ENCODE measurements at regions not wholly inside any gene's neighbourhood (a gene's known extent, or its start where the extent isn't known, plus 50 kb on each side); places are given as distances from the start of the nearest gene placed in this dataset.

GRCh38 chr5:169413416-169413815, 112.5 kb upstream of the SLIT3 start:
- H3K4me3 ChIP-seq (ENCODE audit: low read depth, low read length, poor library complexity, severe bottlenecking), result no peak overlapping the region
- CTCF ChIA-PET, result no interaction called here

GRCh38 chr5:169412831-169413230, 111.9 kb upstream of the SLIT3 start:
- no peaks in the 10 kb centered on the region for H3K4me1 ChIP-seq (ENCODE audit: insufficient read depth, low read length, poor library complexity, severe bottlenecking)
- no peaks in the 10 kb centered on the region for H3K36me3 ChIP-seq (ENCODE audit: insufficient read depth, low read length, poor library complexity, severe bottlenecking)
- no peak overlapping the region for H3K27ac ChIP-seq (ENCODE audit: low read depth, low read length, poor library complexity, severe bottlenecking)
- H3K4me3 ChIP-seq (ENCODE audit: low read depth, low read length, poor library complexity, severe bottlenecking), result no peak overlapping the region
- ChIA-PET CTCF (no interaction called here), POLR2A (ENCODE audit: low non-redundant PET) (no interaction called here)
- no peak for DNase-seq (ENCODE audit: low spot score)
- H3K9me3 ChIP-seq (ENCODE audit: low read depth, low read length, poor library complexity, severe bottlenecking), result no peaks in the 10 kb centered on the region
- intact Hi-C loops (cut with micrococcal nuclease; ENCODE audit: unreplicated experiment), result no loop called here
- TF ChIP-seq, protein P1, sequence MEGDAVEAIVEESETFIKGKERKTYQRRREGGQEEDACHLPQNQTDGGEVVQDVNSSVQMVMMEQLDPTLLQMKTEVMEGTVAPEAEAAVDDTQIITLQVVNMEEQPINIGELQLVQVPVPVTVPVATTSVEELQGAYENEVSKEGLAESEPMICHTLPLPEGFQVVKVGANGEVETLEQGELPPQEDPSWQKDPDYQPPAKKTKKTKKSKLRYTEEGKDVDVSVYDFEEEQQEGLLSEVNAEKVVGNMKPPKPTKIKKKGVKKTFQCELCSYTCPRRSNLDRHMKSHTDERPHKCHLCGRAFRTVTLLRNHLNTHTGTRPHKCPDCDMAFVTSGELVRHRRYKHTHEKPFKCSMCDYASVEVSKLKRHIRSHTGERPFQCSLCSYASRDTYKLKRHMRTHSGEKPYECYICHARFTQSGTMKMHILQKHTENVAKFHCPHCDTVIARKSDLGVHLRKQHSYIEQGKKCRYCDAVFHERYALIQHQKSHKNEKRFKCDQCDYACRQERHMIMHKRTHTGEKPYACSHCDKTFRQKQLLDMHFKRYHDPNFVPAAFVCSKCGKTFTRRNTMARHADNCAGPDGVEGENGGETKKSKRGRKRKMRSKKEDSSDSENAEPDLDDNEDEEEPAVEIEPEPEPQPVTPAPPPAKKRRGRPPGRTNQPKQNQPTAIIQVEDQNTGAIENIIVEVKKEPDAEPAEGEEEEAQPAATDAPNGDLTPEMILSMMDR (conservative IDR thresholded peaks at IDR 0.05; ENCODE audit: low read depth, low read length), result no peak
- no peak for TF ChIP-seq EZH2 (IDR thresholded peaks at IDR 0.05; ENCODE audit: borderline replicate concordance, low read depth, low read length, poor library complexity, severe bottlenecking)
- peaks cover 26% of the 10 kb centered on the region for H3K27me3 ChIP-seq (replicated peaks; ENCODE audit: insufficient read depth, low read depth, low read length, poor library complexity)
- no TSS peak for BruUV-seq (replicated peaks)

More at GRCh38 chr5:169413416-169413815, 112.5 kb upstream of the SLIT3 start:
- POLR2A ChIA-PET (ENCODE audit: low non-redundant PET), result no interaction called here
- Histone ChIP-seq H3K36me3 (ENCODE audit: insufficient read depth, low read length, poor library complexity, severe bottlenecking) (no peaks in the 10 kb centered on the region), H3K9me3 (ENCODE audit: low read depth, low read length, poor library complexity, severe bottlenecking) (no peaks in the 10 kb centered on the region), H3K27ac (ENCODE audit: low read depth, low read length, poor library complexity, severe bottlenecking) (no peak overlapping the region), H3K27me3 (replicated peaks; ENCODE audit: insufficient read depth, low read depth, low read length, poor library complexity) (peaks cover 22% of the 10 kb centered on the region), H3K4me1 (ENCODE audit: insufficient read depth, low read length, poor library complexity, severe bottlenecking) (no peaks in the 10 kb centered on the region)
- no TSS peak for BruUV-seq (replicated peaks)
- TF ChIP-seq, protein P1 (conservative IDR thresholded peaks at IDR 0.05; ENCODE audit: low read depth, low read length), result no peak
- intact Hi-C loops (cut with micrococcal nuclease; ENCODE audit: unreplicated experiment), result no loop called here
- DNase-seq (ENCODE audit: low spot score), result no peak

- H3K27ac ChIP-seq (ENCODE audit: low read depth, low read length, poor library complexity, severe bottlenecking), result no peak overlapping the region
- no peak for DNase-seq (ENCODE audit: low spot score)
- CTCF ChIA-PET, result no interaction called here
- no TSS peak for BruUV-seq (replicated peaks)
- H3K36me3 ChIP-seq (ENCODE audit: insufficient read depth, low read length, poor library complexity, severe bottlenecking), result no peaks in the 10 kb centered on the region
- no peak overlapping the region for H3K4me3 ChIP-seq (ENCODE audit: low read depth, low read length, poor library complexity, severe bottlenecking)
- no peaks in the 10 kb centered on the region for H3K9me3 ChIP-seq (ENCODE audit: low read depth, low read length, poor library complexity, severe bottlenecking)
- intact Hi-C loops (cut with micrococcal nuclease; ENCODE audit: unreplicated experiment), result no loop called here
- TF ChIP-seq, protein P1 (conservative IDR thresholded peaks at IDR 0.05; ENCODE audit: low read depth, low read length), result no peak
- no peak for TF ChIP-seq EZH2 (IDR thresholded peaks at IDR 0.05; ENCODE audit: borderline replicate concordance, low read depth, low read length, poor library complexity, severe bottlenecking)
- peaks cover 25% of the 10 kb centered on the region for H3K27me3 ChIP-seq (replicated peaks; ENCODE audit: insufficient read depth, low read depth, low read length, poor library complexity)
- no peaks in the 10 kb centered on the region for H3K4me1 ChIP-seq (ENCODE audit: insufficient read depth, low read length, poor library complexity, severe bottlenecking)
- POLR2A ChIA-PET (ENCODE audit: low non-redundant PET), result no interaction called here
Measured at GRCh38 chr5:169411786-169412430, 111.0 kb upstream of the SLIT3 start.

All from A673 (cell line).